GM18861 (cell line): ENCODE measurements at regions not wholly inside any gene's neighbourhood (a gene's known extent, or its start where the extent isn't known, plus 50 kb on each side); places are given as distances from the start of the nearest gene placed in this dataset.

Source experiments
- ATAC-seq: cut with Tn5 transposase; IDR thresholded peaks from one replicate; pipeline ENCODE4 v1.9.1; 2021; ENCODE audit not compliant: unreplicated experiment

- no peak for ATAC-seq
Observed at GRCh38 chr15:95911570-95912279, 418.8 kb upstream of the NR2F2 start.

- no peak for ATAC-seq
Observed at GRCh38 chr15:95912280-95912625, 418.2 kb upstream of the NR2F2 start.

DNA sequence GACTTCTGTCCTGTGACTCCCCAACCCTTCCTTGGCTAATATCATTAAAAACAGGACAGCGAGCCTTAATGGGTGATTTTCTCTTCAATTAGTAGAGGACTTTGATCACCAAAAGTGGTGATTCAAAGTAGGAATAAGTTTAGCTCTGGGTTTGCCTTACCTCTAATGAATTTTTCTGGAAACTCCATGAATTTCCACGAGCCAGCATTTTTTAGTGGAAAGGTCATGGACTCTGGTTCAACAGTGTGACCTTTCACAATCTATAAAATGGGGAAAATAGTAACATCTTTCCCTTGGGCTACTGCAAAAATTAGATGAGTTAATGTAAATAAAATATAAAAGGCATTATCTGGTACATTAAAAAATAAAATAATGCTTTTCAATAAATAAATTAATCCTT, 417.8 kb upstream of the NR2F2 start:
- no peak for ATAC-seq

DNA sequence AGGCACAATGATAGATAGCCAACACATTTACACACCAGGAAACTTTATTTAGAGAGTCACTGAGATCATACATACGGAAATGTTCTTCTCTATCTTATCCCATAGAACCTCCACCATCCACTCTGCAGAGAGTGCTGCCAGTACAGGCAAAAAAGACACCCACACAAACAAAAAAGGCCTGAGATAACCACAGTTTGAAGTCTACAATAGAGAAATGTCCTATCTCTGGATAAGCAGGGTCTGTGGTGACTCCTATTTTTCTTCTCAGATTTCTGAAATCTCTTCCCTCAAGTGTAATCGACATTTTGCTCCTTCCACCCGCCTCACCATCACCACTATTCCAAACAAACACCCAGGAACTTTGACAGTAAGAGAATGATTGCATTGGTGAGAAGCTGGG, 413.9 kb upstream of the NR2F2 start:
- ATAC-seq, result no peak

- no peak for ATAC-seq
Observed at GRCh38 chr15:95918525-95918924, 412.0 kb upstream of the NR2F2 start.

GRCh38 chr15:95919460-95919859, 411.0 kb upstream of the NR2F2 start:
- ATAC-seq, result no peak

- no peak for ATAC-seq
Observed at GRCh38 chr15:95921404-95921803, 409.1 kb upstream of the NR2F2 start.

DNA sequence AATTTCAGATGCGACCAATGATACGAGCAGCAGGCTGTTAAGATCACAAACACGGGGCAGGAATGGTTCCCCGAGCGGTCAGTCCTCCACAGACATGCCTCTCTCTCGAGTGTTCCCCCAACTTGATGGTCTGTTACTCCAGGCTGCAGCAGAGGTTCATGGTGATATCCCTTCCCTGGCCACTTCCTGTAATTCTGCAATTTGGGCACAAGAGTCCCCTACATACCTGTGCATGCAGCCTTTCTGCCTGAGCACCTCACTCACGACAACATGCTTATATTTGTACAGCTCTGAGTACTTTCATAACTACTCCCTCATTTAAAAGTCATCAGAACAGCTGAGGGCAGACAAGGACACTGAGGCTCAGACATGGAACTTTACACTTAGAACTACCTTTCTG, 408.1 kb upstream of the NR2F2 start:
- no peak for ATAC-seq

DNA sequence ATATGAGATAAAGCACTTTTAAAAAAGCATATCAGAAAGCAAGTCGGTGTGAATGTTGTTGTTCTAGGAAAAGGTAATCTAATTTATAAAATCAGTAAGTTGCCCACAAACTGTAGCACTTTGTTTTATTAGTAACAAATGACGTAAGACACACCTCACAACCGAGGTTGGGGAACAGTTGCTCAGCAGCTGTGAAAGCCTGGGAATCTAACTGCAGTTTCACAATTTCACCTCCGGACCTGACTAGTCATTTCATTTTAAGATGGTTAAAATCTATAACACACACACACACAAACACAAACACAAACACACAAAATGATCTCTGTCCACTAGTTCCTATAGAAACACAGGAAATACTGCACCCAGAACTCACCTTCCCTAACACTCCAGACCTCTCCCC, 406.7 kb upstream of the NR2F2 start:
- no peak for ATAC-seq

- no peak for ATAC-seq
Observed at GRCh38 chr15:95928822-95929221, 401.7 kb upstream of the NR2F2 start.

- ATAC-seq, result peak; percentile 68
Observed at GRCh38 chr15:95929232-95929846, 401.2 kb upstream of the NR2F2 start.

GRCh38 chr15:95930659-95931375, 399.7 kb upstream of the NR2F2 start:
- ATAC-seq, result no peak

- ATAC-seq, result no peak
Observed at GRCh38 chr15:95931619-95932018, 398.9 kb upstream of the NR2F2 start.

- ATAC-seq, result no peak
Observed at GRCh38 chr15:95932141-95932540, 398.4 kb upstream of the NR2F2 start.

DNA sequence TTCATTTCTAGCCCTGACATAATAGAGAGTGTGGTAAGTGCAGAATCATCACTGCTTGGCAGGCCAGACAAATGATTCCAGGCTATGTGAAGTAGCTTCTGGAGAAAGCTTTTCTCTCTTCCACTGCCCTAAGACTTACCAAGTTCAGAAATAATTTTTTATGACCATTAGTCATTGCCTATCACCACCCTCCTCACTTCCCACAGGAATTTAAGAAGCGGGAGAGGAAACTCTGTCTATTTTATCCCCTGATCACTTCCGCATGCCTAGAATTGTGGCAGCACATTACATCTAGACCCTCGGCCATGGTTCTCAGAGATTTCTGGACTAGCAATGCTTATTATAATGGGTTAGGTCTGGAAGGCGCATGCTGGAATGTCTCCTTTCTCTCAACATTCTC, 397.8 kb upstream of the NR2F2 start:
- no peak for ATAC-seq

- no peak for ATAC-seq
Observed at GRCh38 chr15:95935852-95936251, 394.6 kb upstream of the NR2F2 start.

- ATAC-seq, result no peak
Observed at GRCh38 chr15:95937128-95937528, 393.4 kb upstream of the NR2F2 start.

GRCh38 chr15:95940431-95940985, 390.0 kb upstream of the NR2F2 start:
- no peak for ATAC-seq

- ATAC-seq, result no peak
Observed at GRCh38 chr15:95944193-95944592, 386.3 kb upstream of the NR2F2 start.

- no peak for ATAC-seq
Observed at GRCh38 chr15:95944661-95945255, 385.7 kb upstream of the NR2F2 start.

GRCh38 chr15:95946241-95946640, 384.3 kb upstream of the NR2F2 start:
- no peak for ATAC-seq

GRCh38 chr15:95946926-95947325, 383.6 kb upstream of the NR2F2 start:
- ATAC-seq, result no peak
